ENCODE measurements at regions not wholly inside any gene's neighbourhood (a gene's known extent, or its start where the extent isn't known, plus 50 kb on each side); places are given as distances from the start of the nearest gene placed in this dataset.

GRCh38 chr3:176926688-176927087, 270.6 kb downstream of the TBL1XR1 start:
- TF ChIP-seq NFE2L1 (CRISPR knock-in tag; IDR thresholded peaks at IDR 0.05) = no peak
- ChIA-PET POLR2A (no interaction called here), CTCF (interaction anchor here (1.0 to 1.2 kb wide), 2 partner anchors 54 kb away, joined by 3 read pairs; no protein-coding TSS in a partner anchor)
- H3K4me1 Mint-ChIP-seq = peaks cover 6% of the 10 kb centered on the region; the same call in 1 of the 2 replicates
- no peaks in the 10 kb centered on the region for H3K27me3 Mint-ChIP-seq (ENCODE audit: low read depth)
- H3K27ac Mint-ChIP-seq = no peak overlapping the region
- no peak overlapping the region for H3K4me3 Mint-ChIP-seq
- DNase-seq (ENCODE audit: low spot score) (no peak), ATAC-seq (no peak)
- peaks cover 4% of the 10 kb centered on the region; the same call in 1 of the 2 replicates for H3K36me3 Mint-ChIP-seq
- peaks cover 9% of the 10 kb centered on the region for H3K9me3 Mint-ChIP-seq

GRCh38 chr3:176926034-176926433, 271.2 kb downstream of the TBL1XR1 start:
- Mint-ChIP-seq H3K27me3 (ENCODE audit: low read depth) (no peaks in the 10 kb centered on the region), H3K27ac (no peak overlapping the region), H3K9me3 (peaks cover 9% of the 10 kb centered on the region), H3K36me3 (peaks cover 4% of the 10 kb centered on the region; the same call in 1 of the 2 replicates), H3K4me3 (no peak overlapping the region), H3K4me1 (peaks cover 6% of the 10 kb centered on the region; the same call in 1 of the 2 replicates)
- ChIA-PET CTCF (interaction anchor here (1.0 kb wide), 1 partner anchor 53 kb away, joined by 3 read pairs; no protein-coding TSS in a partner anchor), POLR2A (no interaction called here)
- DNase-seq (ENCODE audit: low spot score) (no peak), ATAC-seq (no peak; the same call in 1 of the 2 replicates)
- TF ChIP-seq FOXP4 (CRISPR knock-in tag; IDR thresholded peaks at IDR 0.05) = no peak

GRCh38 chr3:176920766-176921160, 276.5 kb downstream of the TBL1XR1 start:
- Mint-ChIP-seq H3K9me3 (peaks cover 9% of the 10 kb centered on the region), H3K27me3 (ENCODE audit: low read depth) (no peaks in the 10 kb centered on the region), H3K4me3 (no peak overlapping the region), H3K36me3 (0 out of 2 replicates have a peak, but pooled peaks cover 4% of the 10 kb centered on the region), H3K4me1 (peaks cover 39% of the 10 kb centered on the region), H3K27ac (no peak overlapping the region)
- no peak for TF ChIP-seq ZNF512 (CRISPR knock-in tag; IDR thresholded peaks at IDR 0.05; ENCODE audit: borderline replicate concordance)
- DNase-seq (ENCODE audit: low spot score) (no peak), ATAC-seq (no peak)
- ChIA-PET CTCF (no interaction called here), POLR2A (no interaction called here)

GRCh38 chr3:176919836-176920765, 277.2 kb downstream of the TBL1XR1 start:
- H3K36me3 Mint-ChIP-seq = 0 out of 2 replicates have a peak, but pooled peaks cover 4% of the 10 kb centered on the region
- no peak overlapping the region for H3K27ac Mint-ChIP-seq
- H3K4me1 Mint-ChIP-seq = peaks cover 41% of the 10 kb centered on the region
- POLR2A ChIA-PET = no interaction called here
- H3K4me3 Mint-ChIP-seq = no peak overlapping the region
- TF ChIP-seq STAT6 (CRISPR knock-in tag; conservative IDR thresholded peaks at IDR 0.05; ENCODE audit: low read depth) (no peak), NFATC4 (CRISPR knock-in tag; IDR thresholded peaks at IDR 0.05) (no peak), PRDM15 (CRISPR knock-in tag; IDR thresholded peaks at IDR 0.05) (no peak), ZNF219 (CRISPR knock-in tag; IDR thresholded peaks at IDR 0.05; ENCODE audit: borderline replicate concordance) (no peak), RORB (CRISPR knock-in tag; IDR thresholded peaks at IDR 0.05) (no peak), JUN (CRISPR knock-in tag; IDR thresholded peaks at IDR 0.05) (no peak)
- ATAC-seq = no peak
- no peak for DNase-seq (ENCODE audit: low spot score)
- H3K9me3 Mint-ChIP-seq = peaks cover 9% of the 10 kb centered on the region
- no peaks in the 10 kb centered on the region for H3K27me3 Mint-ChIP-seq (ENCODE audit: low read depth)
- CTCF ChIA-PET = no interaction called here

Measured in WTC11 (cell line).